ENCODE measurements at regions not wholly inside any gene's neighbourhood (a gene's known extent, or its start where the extent isn't known, plus 50 kb on each side); places are given as distances from the start of the nearest gene placed in this dataset.

DNA sequence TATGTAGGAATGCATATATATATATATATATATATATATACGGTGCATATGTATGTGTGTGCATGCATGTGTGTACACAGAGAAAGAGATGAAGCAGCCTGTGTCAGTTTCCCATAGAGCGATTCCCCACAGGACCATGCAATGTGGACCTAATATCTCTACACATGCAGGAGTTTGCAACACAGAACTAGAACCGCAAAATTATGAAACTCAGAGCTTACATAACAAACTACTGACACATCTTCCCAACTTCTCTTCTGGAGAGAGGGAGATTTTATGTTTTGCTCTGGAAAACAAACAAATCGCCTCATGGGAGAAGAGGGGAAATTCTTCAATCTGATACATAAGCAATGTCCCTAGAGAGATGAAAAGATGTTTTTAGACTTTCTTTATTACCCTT, 377.2 kb downstream of the LRATD1 start:
- TF ChIP-seq, protein P1, sequence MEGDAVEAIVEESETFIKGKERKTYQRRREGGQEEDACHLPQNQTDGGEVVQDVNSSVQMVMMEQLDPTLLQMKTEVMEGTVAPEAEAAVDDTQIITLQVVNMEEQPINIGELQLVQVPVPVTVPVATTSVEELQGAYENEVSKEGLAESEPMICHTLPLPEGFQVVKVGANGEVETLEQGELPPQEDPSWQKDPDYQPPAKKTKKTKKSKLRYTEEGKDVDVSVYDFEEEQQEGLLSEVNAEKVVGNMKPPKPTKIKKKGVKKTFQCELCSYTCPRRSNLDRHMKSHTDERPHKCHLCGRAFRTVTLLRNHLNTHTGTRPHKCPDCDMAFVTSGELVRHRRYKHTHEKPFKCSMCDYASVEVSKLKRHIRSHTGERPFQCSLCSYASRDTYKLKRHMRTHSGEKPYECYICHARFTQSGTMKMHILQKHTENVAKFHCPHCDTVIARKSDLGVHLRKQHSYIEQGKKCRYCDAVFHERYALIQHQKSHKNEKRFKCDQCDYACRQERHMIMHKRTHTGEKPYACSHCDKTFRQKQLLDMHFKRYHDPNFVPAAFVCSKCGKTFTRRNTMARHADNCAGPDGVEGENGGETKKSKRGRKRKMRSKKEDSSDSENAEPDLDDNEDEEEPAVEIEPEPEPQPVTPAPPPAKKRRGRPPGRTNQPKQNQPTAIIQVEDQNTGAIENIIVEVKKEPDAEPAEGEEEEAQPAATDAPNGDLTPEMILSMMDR (conservative IDR thresholded peaks at IDR 0.05) = no peak
- TF ChIP-seq ZFX (IDR thresholded peaks at IDR 0.05) = no peak

Data from C4-2B (cell line).